ENCODE measurements at regions not wholly inside any gene's neighbourhood (a gene's known extent, or its start where the extent isn't known, plus 50 kb on each side); places are given as distances from the start of the nearest gene placed in this dataset.

DNA sequence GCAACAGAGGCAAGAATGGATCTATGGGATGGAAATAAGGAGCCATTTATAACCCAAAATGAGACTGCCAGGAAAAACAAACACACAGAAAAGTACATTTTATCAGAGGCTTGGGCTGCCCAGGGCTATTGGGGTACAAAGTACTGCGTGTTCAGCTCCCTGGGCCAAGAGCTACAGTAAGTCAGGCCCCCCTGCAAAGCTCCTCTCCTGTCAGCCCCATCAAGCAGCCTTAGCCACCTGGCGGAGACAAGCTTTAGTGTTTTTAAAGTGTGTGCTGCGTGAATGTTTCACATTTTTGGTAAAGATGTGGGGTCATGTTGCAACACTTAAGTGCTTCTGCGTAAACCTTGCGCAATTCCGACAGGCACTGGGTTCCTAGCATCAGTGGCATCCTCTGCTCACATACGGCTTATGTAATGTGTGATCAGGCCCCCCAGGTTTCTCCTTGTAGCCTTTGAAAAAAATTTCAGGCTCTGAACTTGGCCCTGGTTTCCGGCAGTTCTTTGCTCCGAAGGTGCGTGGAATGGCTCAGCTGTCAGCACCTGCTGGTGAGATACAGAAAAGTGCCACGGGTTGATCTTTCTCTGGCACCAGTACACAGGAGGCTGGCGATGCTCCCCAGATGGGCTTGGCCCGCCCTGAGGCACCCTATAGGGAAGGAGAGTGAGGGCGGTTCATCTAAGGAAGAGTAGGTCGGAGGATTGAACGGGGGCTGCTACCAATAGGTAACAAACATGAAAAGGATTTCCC is 198.7 kb upstream of the EEA1 start:
- no peaks in the 10 kb centered on the region for H3K9me3 ChIP-seq (ENCODE audit: control insufficient read depth, low read length)
- H3K27me3 ChIP-seq (replicated peaks; ENCODE audit: control insufficient read depth, insufficient read depth, low read length) = no peaks in the 10 kb centered on the region
- no peak overlapping the region for H3K9ac ChIP-seq (ENCODE audit: low read length)
- H3K36me3 ChIP-seq (ENCODE audit: control insufficient read depth, insufficient read depth, low read length, severe bottlenecking) = no peaks in the 10 kb centered on the region
- no peak overlapping the region for H3K4me3 ChIP-seq (ENCODE audit: low read length)
- peaks cover 3% of the 10 kb centered on the region for H3K4me1 ChIP-seq (ENCODE audit: control insufficient read depth, insufficient read depth, low read length)
- peak; percentile 76 for DNase-seq (ENCODE audit: low read depth)

GRCh38 chr12:93128332-93128707 is 199.2 kb upstream of the EEA1 start:
- Histone ChIP-seq H3K9me3 (ENCODE audit: control insufficient read depth, low read length) (no peaks in the 10 kb centered on the region), H3K9ac (ENCODE audit: low read length) (no peak overlapping the region), H3K4me1 (ENCODE audit: control insufficient read depth, insufficient read depth, low read length) (no peaks in the 10 kb centered on the region), H3K4me3 (ENCODE audit: low read length) (no peak overlapping the region), H3K27me3 (replicated peaks; ENCODE audit: control insufficient read depth, insufficient read depth, low read length) (no peaks in the 10 kb centered on the region), H3K36me3 (ENCODE audit: control insufficient read depth, insufficient read depth, low read length, severe bottlenecking) (no peaks in the 10 kb centered on the region)
- DNase-seq (ENCODE audit: low read depth) = no peak

DNA sequence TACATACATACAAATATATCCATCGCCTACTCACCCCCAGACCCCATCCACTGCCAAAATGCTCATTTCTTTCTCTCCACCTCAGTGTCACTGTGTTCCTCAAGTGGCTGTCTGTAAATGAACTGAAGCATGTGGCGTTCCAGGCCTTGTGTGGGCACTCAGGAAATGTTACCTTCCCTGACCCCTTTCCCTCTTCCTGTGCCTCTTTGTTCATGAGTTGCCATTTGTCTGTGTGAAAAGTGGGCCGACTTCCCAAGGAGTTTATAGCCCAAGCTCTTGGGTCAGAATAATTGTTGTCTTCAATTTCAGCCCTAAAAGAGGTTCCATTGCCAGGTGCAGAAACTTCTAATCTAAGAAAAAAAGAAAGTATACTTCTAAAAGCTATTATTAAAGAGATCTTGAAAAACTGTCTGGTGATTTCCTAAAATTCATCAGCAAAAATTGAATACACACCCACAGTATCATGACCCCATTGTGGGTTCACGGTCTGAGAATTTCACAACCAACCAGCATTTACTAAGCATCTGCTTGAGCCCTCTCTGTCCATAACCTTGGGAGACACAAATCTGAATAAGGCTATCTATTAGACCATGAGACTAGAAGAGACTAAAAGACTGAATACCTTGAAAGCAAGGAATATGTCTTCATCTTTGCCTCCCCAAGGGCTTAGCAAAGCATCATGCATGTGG is 201.4 kb upstream of the EEA1 start:
- Histone ChIP-seq H3K36me3 (ENCODE audit: control insufficient read depth, insufficient read depth, low read length, severe bottlenecking) (no peaks in the 10 kb centered on the region), H3K9ac (ENCODE audit: low read length) (no peak overlapping the region), H3K4me3 (ENCODE audit: low read length) (no peak overlapping the region), H3K27me3 (replicated peaks; ENCODE audit: control insufficient read depth, insufficient read depth, low read length) (no peaks in the 10 kb centered on the region), H3K9me3 (ENCODE audit: control insufficient read depth, low read length) (no peaks in the 10 kb centered on the region), H3K4me1 (ENCODE audit: control insufficient read depth, insufficient read depth, low read length) (peaks cover 14% of the 10 kb centered on the region)
- DNase-seq (ENCODE audit: low read depth) = no peak

GRCh38 chr12:93133361-93133760 is 204.3 kb upstream of the EEA1 start:
- H3K4me3 ChIP-seq (ENCODE audit: low read length) = no peak overlapping the region
- no peak overlapping the region for H3K9ac ChIP-seq (ENCODE audit: low read length)
- DNase-seq (ENCODE audit: low read depth) = no peak
- H3K36me3 ChIP-seq (ENCODE audit: control insufficient read depth, insufficient read depth, low read length, severe bottlenecking) = no peaks in the 10 kb centered on the region
- peaks cover 39% of the 10 kb centered on the region for H3K4me1 ChIP-seq (ENCODE audit: control insufficient read depth, insufficient read depth, low read length)
- H3K27me3 ChIP-seq (replicated peaks; ENCODE audit: control insufficient read depth, insufficient read depth, low read length) = no peaks in the 10 kb centered on the region
- no peaks in the 10 kb centered on the region for H3K9me3 ChIP-seq (ENCODE audit: control insufficient read depth, low read length)

GRCh38 chr12:93134175-93134890 is 205.2 kb upstream of the EEA1 start:
- no peak for DNase-seq (ENCODE audit: low read depth)
- H3K27me3 ChIP-seq (replicated peaks; ENCODE audit: control insufficient read depth, insufficient read depth, low read length) = no peaks in the 10 kb centered on the region
- H3K4me3 ChIP-seq (ENCODE audit: low read length) = no peak overlapping the region
- no peaks in the 10 kb centered on the region for H3K36me3 ChIP-seq (ENCODE audit: control insufficient read depth, insufficient read depth, low read length, severe bottlenecking)
- peaks cover 41% of the 10 kb centered on the region for H3K4me1 ChIP-seq (ENCODE audit: control insufficient read depth, insufficient read depth, low read length)
- H3K9ac ChIP-seq (ENCODE audit: low read length) = no peak overlapping the region
- no peaks in the 10 kb centered on the region for H3K9me3 ChIP-seq (ENCODE audit: control insufficient read depth, low read length)

- H3K9ac ChIP-seq (ENCODE audit: low read length) = no peak overlapping the region
- H3K4me3 ChIP-seq (ENCODE audit: low read length) = no peak overlapping the region
- no peak for DNase-seq (ENCODE audit: low read depth)
- H3K36me3 ChIP-seq (ENCODE audit: control insufficient read depth, insufficient read depth, low read length, severe bottlenecking) = no peaks in the 10 kb centered on the region
- H3K27me3 ChIP-seq (replicated peaks; ENCODE audit: control insufficient read depth, insufficient read depth, low read length) = no peaks in the 10 kb centered on the region
- H3K4me1 ChIP-seq (ENCODE audit: control insufficient read depth, insufficient read depth, low read length) = peaks cover 41% of the 10 kb centered on the region
- no peaks in the 10 kb centered on the region for H3K9me3 ChIP-seq (ENCODE audit: control insufficient read depth, low read length)
These were observed 205.8 kb upstream of the EEA1 start for GRCh38 chr12:93134893-93135285.

GRCh38 chr12:93135286-93136239 is 206.5 kb upstream of the EEA1 start:
- Histone ChIP-seq H3K9ac (ENCODE audit: low read length) (no peak overlapping the region), H3K9me3 (ENCODE audit: control insufficient read depth, low read length) (no peaks in the 10 kb centered on the region), H3K4me3 (ENCODE audit: low read length) (no peak overlapping the region), H3K27me3 (replicated peaks; ENCODE audit: control insufficient read depth, insufficient read depth, low read length) (no peaks in the 10 kb centered on the region), H3K4me1 (ENCODE audit: control insufficient read depth, insufficient read depth, low read length) (peaks cover 41% of the 10 kb centered on the region), H3K36me3 (ENCODE audit: control insufficient read depth, insufficient read depth, low read length, severe bottlenecking) (no peaks in the 10 kb centered on the region)
- peak; percentile 83 for DNase-seq (ENCODE audit: low read depth)

DNA sequence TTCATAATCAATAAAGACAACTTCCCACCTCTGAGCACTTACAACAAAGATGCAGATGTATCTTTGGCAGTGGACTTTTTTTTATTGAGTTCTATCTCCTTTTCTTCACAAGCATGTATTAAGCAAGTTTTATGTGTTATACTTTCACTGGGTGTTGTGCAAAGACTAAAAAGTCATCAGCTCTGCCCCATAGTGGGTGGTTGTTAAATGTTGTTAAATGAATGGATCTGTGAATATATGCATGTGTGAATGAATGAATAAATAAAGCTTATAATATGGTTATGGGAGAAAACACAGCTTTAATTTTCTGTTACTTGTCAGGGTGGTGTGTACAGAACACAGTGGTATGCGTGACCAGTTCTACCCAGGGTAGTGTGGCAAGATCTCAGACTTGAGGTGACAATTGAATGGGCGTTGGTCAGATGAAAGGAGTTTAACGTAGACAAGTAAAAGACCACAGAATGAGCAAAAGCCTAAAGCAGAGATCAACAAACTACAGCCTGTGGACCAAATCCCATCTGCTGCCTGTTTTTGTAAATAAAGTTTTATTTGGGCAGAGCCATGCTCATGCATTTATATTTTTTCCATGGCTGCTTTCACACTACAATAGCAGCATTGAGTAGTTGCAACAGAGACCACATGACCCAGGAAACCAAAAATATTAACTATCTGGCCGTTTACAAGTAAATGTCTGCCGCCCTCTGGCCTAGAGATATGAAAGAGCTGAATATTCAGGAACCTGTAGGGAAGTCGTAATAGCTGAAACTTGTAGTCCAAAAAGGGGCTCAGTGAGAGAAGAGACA is 207.4 kb upstream of the EEA1 start:
- Histone ChIP-seq H3K4me3 (ENCODE audit: low read length) (no peak overlapping the region), H3K9me3 (ENCODE audit: control insufficient read depth, low read length) (no peaks in the 10 kb centered on the region), H3K36me3 (ENCODE audit: control insufficient read depth, insufficient read depth, low read length, severe bottlenecking) (no peaks in the 10 kb centered on the region), H3K27me3 (replicated peaks; ENCODE audit: control insufficient read depth, insufficient read depth, low read length) (no peaks in the 10 kb centered on the region), H3K9ac (ENCODE audit: low read length) (no peak overlapping the region), H3K4me1 (ENCODE audit: control insufficient read depth, insufficient read depth, low read length) (peaks cover 41% of the 10 kb centered on the region)
- no peak for DNase-seq (ENCODE audit: low read depth)

DNA sequence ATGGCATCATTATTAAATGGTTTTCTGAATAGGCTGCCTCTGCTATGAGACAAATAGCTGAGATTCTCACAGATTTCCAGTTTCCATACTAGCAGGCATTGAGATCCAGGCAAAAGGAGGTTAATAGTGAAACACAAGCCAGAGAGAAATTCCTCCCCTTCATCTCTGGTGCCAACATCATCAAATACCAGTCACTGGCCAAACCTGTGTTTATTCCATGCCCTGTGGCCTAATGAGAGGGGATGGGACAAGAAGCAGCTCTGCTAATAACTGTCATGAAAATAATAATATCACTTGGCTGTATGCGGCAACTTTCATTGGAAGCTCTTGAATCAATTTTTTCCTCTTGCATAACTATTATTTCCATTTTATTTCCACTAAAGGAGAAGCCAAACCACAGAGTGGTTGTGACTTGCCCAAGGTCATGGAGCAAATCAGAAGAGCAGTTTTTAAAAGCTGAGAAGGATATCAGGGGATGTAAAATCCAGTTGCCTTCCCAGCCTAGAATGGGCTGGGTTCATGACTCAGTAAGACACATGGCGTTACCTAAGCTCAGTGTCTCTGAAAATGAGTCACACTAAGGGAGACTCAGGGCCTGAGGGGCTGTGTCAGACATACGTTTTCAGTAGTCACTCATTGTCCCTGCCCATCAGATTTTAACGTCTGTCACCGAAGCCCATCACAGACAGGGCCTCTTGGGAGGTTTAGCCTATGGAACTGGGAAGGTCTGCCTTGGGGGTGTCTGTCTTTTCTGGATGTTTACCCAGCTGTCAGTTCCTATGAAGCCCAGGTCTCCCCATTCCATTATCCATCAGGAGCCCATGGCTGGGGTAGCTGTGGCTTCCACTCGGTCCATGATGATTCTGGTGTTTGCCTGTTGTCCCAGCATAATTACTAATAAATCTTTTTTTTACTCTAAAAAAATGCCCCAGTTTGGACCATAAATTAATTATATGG is 208.8 kb upstream of the EEA1 start:
- Histone ChIP-seq H3K4me1 (ENCODE audit: control insufficient read depth, insufficient read depth, low read length) (peaks cover 41% of the 10 kb centered on the region), H3K9me3 (ENCODE audit: control insufficient read depth, low read length) (no peaks in the 10 kb centered on the region), H3K36me3 (ENCODE audit: control insufficient read depth, insufficient read depth, low read length, severe bottlenecking) (no peaks in the 10 kb centered on the region), H3K9ac (ENCODE audit: low read length) (no peak overlapping the region), H3K27me3 (replicated peaks; ENCODE audit: control insufficient read depth, insufficient read depth, low read length) (no peaks in the 10 kb centered on the region), H3K4me3 (ENCODE audit: low read length) (no peak overlapping the region)
- DNase-seq (ENCODE audit: low read depth) = peak; percentile 65
